PC-9 (cell line): ENCODE measurements at regions not wholly inside any gene's neighbourhood (a gene's known extent, or its start where the extent isn't known, plus 50 kb on each side); places are given as distances from the start of the nearest gene placed in this dataset.

Source experiments
- BruUV-seq: library from RNA; stranded (reverse); fragments of 400-500 nt; replicated peaks from 2 replicates; lab custom pipeline; 2021; lab: Mats Ljungman, UMichigan
- CTCF ChIA-PET: fragments of 300-600 bp; sonication (Branson Sonifier 250); formaldehyde crosslinking; loops from one replicate; lab custom pipeline; 2022; ENCODE audit warnings: antibody characterized with exemption; lab: Charles Lee
- POLR2A ChIA-PET: fragments of 300-600 bp; sonication (Branson Sonifier 250); formaldehyde crosslinking; loops from one replicate; lab custom pipeline; 2022; ENCODE audit warnings: antibody characterized with exemption; ENCODE audit not compliant: unreplicated experiment; lab: Charles Lee
- DNase-seq, 2 experiments: peaks; one replicate each; pipeline versions ENCODE4 v3.0.0 to v3.0.0-alpha.2; 2015 to 2022; ENCODE audit warnings: mixed read lengths in 1 of 2
- H2AFZ ChIP-seq: fragments of 200-600 bp; sonication (generic); 2 replicates; pipeline ENCODE4 v1.8.1; 2017; ENCODE audit warnings: antibody characterized with exemption
- H3F3A ChIP-seq: fragments of 200-600 bp; sonication (generic); 2 replicates; pipeline ENCODE4 v1.8.1; 2017; ENCODE audit warnings: antibody characterized with exemption, mild to moderate bottlenecking, low read depth; ENCODE audit not compliant: insufficient read depth
- H3K27ac ChIP-seq: fragments of 200-600 bp; sonication (generic); 2 replicates; pipeline ENCODE4 v1.6.1; 2016; ENCODE audit warnings: mixed run types
- H3K27me3 ChIP-seq: fragments of 200-600 bp; sonication (generic); 2 replicates; pipeline ENCODE4 v1.6.1; 2016; ENCODE audit warnings: low read depth, mixed run types; ENCODE audit not compliant: insufficient read depth
- H3K36me3 ChIP-seq: fragments of 200-600 bp; sonication (generic); 2 replicates; pipeline ENCODE4 v1.6.1; 2016; ENCODE audit warnings: low read depth, mixed run types
- H3K4me1 ChIP-seq: fragments of 200-600 bp; sonication (generic); replicated peaks from 2 replicates; pipeline ENCODE4 v1.6.1; 2016; ENCODE audit warnings: mixed run types; ENCODE audit not compliant: insufficient read depth
- H3K4me2 ChIP-seq: fragments of 200-600 bp; sonication (generic); 2 replicates; pipeline ENCODE4 v1.6.1; 2017; ENCODE audit warnings: mixed run types
- H3K4me3 ChIP-seq: fragments of 200-600 bp; sonication (generic); 2 replicates; pipeline ENCODE4 v1.6.1; 2016; ENCODE audit warnings: mixed run types
- H3K79me2 ChIP-seq: fragments of 200-600 bp; sonication (generic); 2 replicates; pipeline ENCODE4 v1.6.1; 2017; ENCODE audit warnings: low read depth, mixed run types
- H3K9me2 ChIP-seq: fragments of 200-600 bp; sonication (generic); 2 replicates; pipeline ENCODE4 v1.8.1; 2017; ENCODE audit warnings: mild to moderate bottlenecking; ENCODE audit not compliant: insufficient read depth
- H3K9me3 ChIP-seq: fragments of 200-600 bp; sonication (generic); 2 replicates; pipeline ENCODE4 v1.8.1; 2016; ENCODE audit warnings: low read depth; ENCODE audit not compliant: insufficient read depth
- H4K20me1 ChIP-seq: fragments of 200-600 bp; sonication (generic); 2 replicates; pipeline ENCODE4 v1.8.1; 2017; ENCODE audit not compliant: insufficient read depth
- CTCF ChIP-seq: fragments of 200-600 bp; sonication (generic); conservative IDR thresholded peaks from 2 replicates; pipeline ENCODE4 v1.6.1; 2017; ENCODE audit warnings: mixed run types, antibody characterized with exemption, mild to moderate bottlenecking, moderate library complexity
- EZH2 ChIP-seq: fragments of 200-600 bp; sonication (generic); IDR thresholded peaks from 2 replicates; pipeline ENCODE4 v1.8.0; 2017; ENCODE audit warnings: antibody characterized with exemption, low read depth
- intact Hi-C: fragments of 100-400 bp; cut with micrococcal nuclease; formaldehyde crosslinking; loops from one replicate; pipeline ENCODE4 v1.10.0; 2022; ENCODE audit not compliant: unreplicated experiment

- Histone ChIP-seq H3K4me1 (no peaks in the 10 kb centered on the region), H3K27me3 (no peaks in the 10 kb centered on the region), H3K4me3 (no peak overlapping the region), H3K4me2 (no peak overlapping the region), H3K9me2 (no peaks in the 10 kb centered on the region), H3K36me3 (no peaks in the 10 kb centered on the region), H2AFZ (no peak overlapping the region), H3K27ac (no peak overlapping the region), H4K20me1 (no peaks in the 10 kb centered on the region), H3K79me2 (no peaks in the 10 kb centered on the region), H3K9me3 (no peaks in the 10 kb centered on the region), H3F3A (no peaks in the 10 kb centered on the region)
- TF ChIP-seq EZH2 (no peak), CTCF (no peak)
- intact Hi-C loops = no loop called here
- ChIA-PET CTCF (no interaction called here), POLR2A (interaction anchor here (0.6 kb wide), 1 partner anchor 799 kb away, joined by 8 read pairs; no protein-coding TSS in a partner anchor)
- BruUV-seq = no TSS peak
- no peak for DNase-seq
Measured at GRCh38 chr2:139891636-139892035, 1111.4 kb upstream of the NXPH2 start.

GRCh38 chr2:139885921-139886498, 1105.8 kb upstream of the NXPH2 start:
- Histone ChIP-seq H3K27me3 (no peaks in the 10 kb centered on the region), H2AFZ (no peak overlapping the region), H3F3A (no peaks in the 10 kb centered on the region), H3K27ac (no peak overlapping the region), H3K4me3 (no peak overlapping the region), H3K9me3 (no peaks in the 10 kb centered on the region; the same call in 1 of the 2 replicates), H3K4me1 (no peaks in the 10 kb centered on the region), H3K79me2 (no peaks in the 10 kb centered on the region), H3K36me3 (no peaks in the 10 kb centered on the region), H4K20me1 (no peaks in the 10 kb centered on the region), H3K4me2 (no peak overlapping the region), H3K9me2 (no peaks in the 10 kb centered on the region)
- CTCF ChIA-PET = no interaction called here
- BruUV-seq = no TSS peak
- TF ChIP-seq EZH2 (no peak), CTCF (no peak)
- no peak for DNase-seq
- intact Hi-C loops = no loop called here
- POLR2A ChIA-PET = no interaction called here

GRCh38 chr2:139876964-139877363, 1096.8 kb upstream of the NXPH2 start:
- H3F3A ChIP-seq = no peaks in the 10 kb centered on the region
- BruUV-seq = no TSS peak
- ChIA-PET CTCF (no interaction called here), POLR2A (no interaction called here)
- H3K9me2 ChIP-seq = no peaks in the 10 kb centered on the region
- no peak for DNase-seq
- no peak for TF ChIP-seq EZH2
- no peak for TF ChIP-seq CTCF
- H4K20me1 ChIP-seq = no peaks in the 10 kb centered on the region
- no peak overlapping the region for H2AFZ ChIP-seq
- no peaks in the 10 kb centered on the region for H3K36me3 ChIP-seq
- H3K79me2 ChIP-seq = no peaks in the 10 kb centered on the region
- no peak overlapping the region for H3K4me2 ChIP-seq
- H3K4me1 ChIP-seq = no peaks in the 10 kb centered on the region
- no peak overlapping the region for H3K4me3 ChIP-seq
- no peaks in the 10 kb centered on the region for H3K9me3 ChIP-seq
- no peak overlapping the region for H3K27ac ChIP-seq
- intact Hi-C loops = no loop called here
- no peaks in the 10 kb centered on the region for H3K27me3 ChIP-seq
